Keratinocyte (primary cell): ENCODE measurements at regions not wholly inside any gene's neighbourhood (a gene's known extent, or its start where the extent isn't known, plus 50 kb on each side); places are given as distances from the start of the nearest gene placed in this dataset.

Source experiments
- DNase-seq: peaks from one replicate; pipeline ENCODE4 v3.0.0-alpha.2; 2011; ENCODE audit warnings: low read depth, missing footprints, low spot score
- FAIRE-seq: peaks from 2 replicates; lab custom pipeline; 2011; peaks lifted over from hg19 to GRCh38; lab: Jason Lieb, UNC
- H2AFZ ChIP-seq: 2 replicates; pipeline ENCODE4 v1.6.0; 2012; ENCODE audit warnings: low read length, control low read depth, inconsistent platforms; ENCODE audit not compliant: control insufficient read depth
- H3K27ac ChIP-seq: 2 replicates; pipeline ENCODE4 v1.5.1; 2011; ENCODE audit warnings: low read length; ENCODE audit not compliant: control insufficient read depth, insufficient read depth
- H3K27me3 ChIP-seq: 3 replicates; pipeline ENCODE4 v1.6.0; 2011; ENCODE audit warnings: low read length; ENCODE audit not compliant: control insufficient read depth, insufficient read depth; ENCODE audit errors: extremely low read depth
- H3K36me3 ChIP-seq, 2 experiments: 2 replicates in 1 of 2; 3 replicates in 1 of 2; pipeline ENCODE4 v1.5.1; 2011; ENCODE audit warnings: low read length in 2 of 2, mild to moderate bottlenecking in 1 of 2; ENCODE audit not compliant: control insufficient read depth in 2 of 2, insufficient read depth in 2 of 2; ENCODE audit errors: extremely low read depth in 1 of 2
- H3K4me1 ChIP-seq: 3 replicates; pipeline ENCODE4 v1.5.1; 2011; ENCODE audit warnings: low read length; ENCODE audit not compliant: control insufficient read depth, insufficient read depth; ENCODE audit errors: extremely low read depth
- H3K4me2 ChIP-seq: 3 replicates; pipeline ENCODE4 v1.6.0; 2011; ENCODE audit warnings: low read depth, low read length; ENCODE audit not compliant: control insufficient read depth, insufficient read depth; ENCODE audit errors: extremely low read depth
- H3K4me3 ChIP-seq, 3 experiments: fragments of 200-600 bp in 1 of 3; sonication (generic) in 1 of 3; 2 replicates in 2 of 3; 3 replicates in 1 of 3; pipeline ENCODE4 v1.5.1; 2011 to 2016; ENCODE audit warnings: low read length in 3 of 3, mild to moderate bottlenecking in 3 of 3, control low read depth in 2 of 3, inconsistent platforms in 1 of 3, low read depth in 1 of 3, mixed read lengths in 1 of 3, mixed run types in 1 of 3, moderate library complexity in 1 of 3; ENCODE audit not compliant: control insufficient read depth in 2 of 3, insufficient read depth in 2 of 3; ENCODE audit errors: extremely low read depth in 1 of 3
- H3K79me2 ChIP-seq: 2 replicates; pipeline ENCODE4 v1.6.0; 2012; ENCODE audit warnings: low read length; ENCODE audit not compliant: control insufficient read depth, insufficient read depth
- H3K9ac ChIP-seq: 3 replicates; pipeline ENCODE4 v1.6.0; 2011; ENCODE audit warnings: low read length; ENCODE audit not compliant: control insufficient read depth, insufficient read depth; ENCODE audit errors: extremely low read depth
- H3K9me1 ChIP-seq: 3 replicates; pipeline ENCODE4 v1.6.0; 2011; ENCODE audit warnings: low read length; ENCODE audit not compliant: control insufficient read depth, insufficient read depth; ENCODE audit errors: extremely low read depth
- H3K9me3 ChIP-seq: 2 replicates; pipeline ENCODE4 v1.5.1; 2012; ENCODE audit warnings: low read depth, low read length; ENCODE audit not compliant: control insufficient read depth
- H4K20me1 ChIP-seq: 3 replicates; pipeline ENCODE4 v1.6.0; 2011; ENCODE audit warnings: low read length; ENCODE audit not compliant: control insufficient read depth, insufficient read depth; ENCODE audit errors: extremely low read depth
- CTCF ChIP-seq, 3 experiments: IDR thresholded peaks in 1 of 3; conservative IDR thresholded peaks in 1 of 3; optimal IDR thresholded peaks in 1 of 3; 2 replicates in 2 of 3; 3 replicates in 1 of 3; pipeline versions ENCODE3 to v1.5.1; 2011; ENCODE audit warnings: low read length in 3 of 3, mild to moderate bottlenecking in 3 of 3, moderate library complexity in 2 of 3, control low read depth in 1 of 3, inconsistent platforms in 1 of 3; ENCODE audit not compliant: insufficient read depth in 2 of 3; ENCODE audit errors: extremely low read depth in 1 of 3
- EZH2 ChIP-seq: IDR thresholded peaks from one replicate; pipeline ENCODE4 v1.6.1; 2012; ENCODE audit warnings: inconsistent platforms, mild to moderate bottlenecking, low read length, moderate library complexity
- dilution Hi-C: fragments of 300-500 bp; cut with MboI; formaldehyde crosslinking; loops from one replicate; pipeline ENCODE4 v1.7.0; 2020; ENCODE audit warnings: low sequenced_read_pairs; ENCODE audit not compliant: extremely low pct_ligation_motif_present

DNA sequence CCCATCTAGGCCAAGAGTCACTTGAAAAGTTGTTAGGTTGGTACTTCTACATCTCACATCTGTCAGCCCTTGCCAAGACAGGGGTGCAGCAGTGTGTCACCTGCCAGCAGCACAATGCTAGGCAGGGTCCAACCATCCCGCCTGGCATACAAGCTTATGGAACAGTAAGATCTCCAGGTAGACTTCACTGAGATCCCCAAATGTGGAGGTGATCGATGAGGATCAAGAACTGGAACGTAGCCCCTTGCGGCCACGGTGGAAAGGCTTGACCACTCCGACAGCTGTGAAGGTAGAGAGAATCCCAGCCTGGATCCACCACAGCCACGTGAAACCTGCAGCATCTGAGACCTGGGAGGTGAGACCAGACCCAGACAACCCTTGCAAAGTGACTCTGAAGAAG lies 696.0 kb upstream of the LMO3 start:
- DNase-seq = no peak
- no peaks in the 10 kb centered on the region for H3K4me1 ChIP-seq
- H4K20me1 ChIP-seq = no peaks in the 10 kb centered on the region
- dilution Hi-C loops = no loop called here
- no peak overlapping the region for H3K4me2 ChIP-seq
- no peaks in the 10 kb centered on the region for H3K36me3 ChIP-seq
- H3K9me3 ChIP-seq = peaks cover 4% of the 10 kb centered on the region
- no peaks in the 10 kb centered on the region for H3K9me1 ChIP-seq
- TF ChIP-seq CTCF (optimal IDR thresholded peaks at IDR 0.05 in 1 of 3, IDR thresholded peaks at IDR 0.05 in 1 of 3, conservative IDR thresholded peaks at IDR 0.05 in 1 of 3; ENCODE audit: extremely low read depth in 1 of 3, insufficient read depth in 2 of 3, low read length in 3 of 3) (no peak), EZH2 (no peak)
- no peak overlapping the region for H3K4me3 ChIP-seq
- no peaks in the 10 kb centered on the region for H3K79me2 ChIP-seq
- no peak for FAIRE-seq
- H2AFZ ChIP-seq = no peak overlapping the region
- no peak overlapping the region for H3K27ac ChIP-seq
- no peaks in the 10 kb centered on the region for H3K27me3 ChIP-seq
- no peak overlapping the region for H3K9ac ChIP-seq

- dilution Hi-C loops = no loop called here
- Histone ChIP-seq H3K27me3 (no peaks in the 10 kb centered on the region), H3K36me3 (no peaks in the 10 kb centered on the region), H3K4me1 (no peaks in the 10 kb centered on the region), H3K4me3 (no peak overlapping the region), H4K20me1 (no peaks in the 10 kb centered on the region), H3K9ac (no peak overlapping the region), H3K79me2 (no peaks in the 10 kb centered on the region), H3K4me2 (no peak overlapping the region), H3K9me1 (no peaks in the 10 kb centered on the region), H2AFZ (no peak overlapping the region), H3K9me3 (peaks cover 5% of the 10 kb centered on the region), H3K27ac (no peak overlapping the region)
- FAIRE-seq (no peak), DNase-seq (no peak)
- TF ChIP-seq EZH2 (no peak), CTCF (optimal IDR thresholded peaks at IDR 0.05 in 1 of 3, IDR thresholded peaks at IDR 0.05 in 1 of 3, conservative IDR thresholded peaks at IDR 0.05 in 1 of 3; ENCODE audit: extremely low read depth in 1 of 3, insufficient read depth in 2 of 3, low read length in 3 of 3) (no peak)
These were observed 695.6 kb upstream of the LMO3 start for GRCh38 chr12:17301544-17301943.
